ENCODE measurements at regions not wholly inside any gene's neighbourhood (a gene's known extent, or its start where the extent isn't known, plus 50 kb on each side); places are given as distances from the start of the nearest gene placed in this dataset.

DNA sequence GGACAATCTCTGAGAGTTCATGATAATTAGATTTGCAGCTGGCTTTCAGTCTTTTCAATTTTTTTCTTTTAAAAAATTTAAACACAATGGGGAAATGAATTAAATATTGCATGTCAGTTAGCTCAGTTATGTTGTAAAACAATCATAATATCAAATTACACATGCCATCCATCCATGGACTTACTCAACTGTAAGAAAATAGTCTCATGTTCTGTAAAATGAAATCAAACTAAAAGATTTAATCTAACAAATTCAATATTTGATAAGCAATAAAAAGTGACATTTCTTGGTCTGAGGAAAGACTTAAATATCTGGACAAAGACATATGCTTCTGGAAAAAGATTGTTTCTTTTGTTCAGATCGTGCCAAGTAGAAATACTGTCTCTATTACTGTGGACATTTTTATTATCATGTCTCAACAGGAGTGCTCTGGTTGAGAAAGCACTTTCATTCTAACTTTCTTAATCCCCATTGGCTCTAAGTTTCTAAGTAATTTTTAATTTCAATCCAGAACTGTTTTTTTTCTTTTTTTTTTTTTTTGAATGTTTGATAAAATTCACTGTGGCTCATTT, 179.2 kb upstream of the FAM3C start:
- FAIRE-seq (no peak), ATAC-seq (no peak), DNase-seq (ENCODE audit: low read depth in 1 of 2, low spot score in 1 of 2) (no peak)
- Histone ChIP-seq H3K27ac (no peak overlapping the region), H3K4me2 (no peak overlapping the region), H3K9me3 (no peaks in the 10 kb centered on the region), H3K4me1 (no peaks in the 10 kb centered on the region), H3K4me3 (no peak overlapping the region)
- CTCF ChIA-PET: interaction anchor here (0.9 kb wide), 1 partner anchor 208 kb away, joined by 3 read pairs; no protein-coding TSS in a partner anchor
- 0% methylated on average over 1 of the region's 1 CpG for WGBS (ENCODE audit: missing lambda C conversion rate)
- POLR2A ChIA-PET: no interaction called here
- TF ChIP-seq ELK1 (IDR thresholded peaks at IDR 0.05; ENCODE audit: low read depth, low read length) (no peak), ZFP36 (IDR thresholded peaks at IDR 0.05; ENCODE audit: borderline replicate concordance, partially characterized antibody) (no peak), CBX8 (IDR thresholded peaks at IDR 0.05) (no peak), RAD21 (conservative IDR thresholded peaks at IDR 0.05 in 1 of 2, IDR thresholded peaks at IDR 0.05 in 1 of 2) (no peak), MYC (IDR thresholded peaks at IDR 0.05; ENCODE audit: borderline replicate concordance, low read length) (no peak), MAX (IDR thresholded peaks at IDR 0.05) (no peak), KDM5A (IDR thresholded peaks at IDR 0.05) (no peak), TFCP2L1 (CRISPR knock-in tag; IDR thresholded peaks at IDR 0.05) (no peak), RNF2 (IDR thresholded peaks at IDR 0.05; ENCODE audit: borderline replicate concordance, low read depth) (no peak), ZSCAN20 (CRISPR knock-in tag; IDR thresholded peaks at IDR 0.05) (no peak), FOSB (CRISPR knock-in tag; IDR thresholded peaks at IDR 0.05) (no peak), POLR2AphosphoS2 (conservative IDR thresholded peaks at IDR 0.05; ENCODE audit: low read length) (no peak), NPAS2 (CRISPR knock-in tag; IDR thresholded peaks at IDR 0.05; ENCODE audit: borderline replicate concordance) (no peak), NR3C1 (IDR thresholded peaks at IDR 0.05) (no peak), CHD2 (IDR thresholded peaks at IDR 0.05; ENCODE audit: low read length, partially characterized antibody) (no peak)

GRCh38 chr7:121574109-121574508, 178.0 kb upstream of the FAM3C start:
- no peak for ATAC-seq
- no peak for FAIRE-seq
- no peak overlapping the region for H3K27ac ChIP-seq
- no peak for TF ChIP-seq TP53 (CRISPR knock-in tag; IDR thresholded peaks at IDR 0.05)
- TF ChIP-seq RARB (CRISPR knock-in tag; IDR thresholded peaks at IDR 0.05): no peak
- no peak for TF ChIP-seq EP300 (IDR thresholded peaks at IDR 0.05)
- no peak for TF ChIP-seq FOSB (CRISPR knock-in tag; IDR thresholded peaks at IDR 0.05)
- no peak for TF ChIP-seq CHD4 (IDR thresholded peaks at IDR 0.05; ENCODE audit: borderline replicate concordance)
- no peak for TF ChIP-seq RAD21 (conservative IDR thresholded peaks at IDR 0.05 in 1 of 2, IDR thresholded peaks at IDR 0.05 in 1 of 2)
- TF ChIP-seq RFX5 (IDR thresholded peaks at IDR 0.05): no peak
- no peak for TF ChIP-seq JUN (IDR thresholded peaks at IDR 0.05)
- no peak for TF ChIP-seq TFCP2L1 (CRISPR knock-in tag; IDR thresholded peaks at IDR 0.05)
- no peaks in the 10 kb centered on the region for H3K4me1 ChIP-seq
- ChIA-PET CTCF (no interaction called here), POLR2A (no interaction called here)
- H3K9me3 ChIP-seq: no peaks in the 10 kb centered on the region
- H3K4me3 ChIP-seq: no peak overlapping the region
- H3K4me2 ChIP-seq: no peak overlapping the region
- no peak for DNase-seq (ENCODE audit: low read depth in 1 of 2, low spot score in 1 of 2)

DNA sequence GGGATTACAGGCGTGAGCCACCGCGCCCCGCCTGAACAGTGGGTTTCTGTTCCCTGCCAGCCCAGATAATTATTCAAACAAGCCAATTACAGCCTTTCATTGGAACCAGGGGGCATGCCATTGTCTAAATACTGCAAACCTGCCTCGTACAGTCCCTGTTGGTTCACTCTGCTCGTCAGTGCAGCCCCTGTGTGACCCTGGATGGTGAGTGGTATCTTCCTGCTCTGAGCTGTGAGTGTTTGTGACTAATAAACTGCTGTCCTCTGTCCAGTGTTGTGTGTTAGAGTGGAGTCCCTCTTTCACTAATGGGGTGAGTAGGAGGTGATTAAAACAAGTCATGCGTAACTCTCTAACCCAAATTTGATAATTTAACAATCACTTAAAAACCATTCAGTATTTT, 176.5 kb upstream of the FAM3C start:
- POLR2A ChIA-PET: no interaction called here
- CTCF ChIA-PET: no interaction called here

More for the DNA sequence above, 176.5 kb upstream of the FAM3C start:
- Histone ChIP-seq H3K9me3 (no peaks in the 10 kb centered on the region), H3K4me1 (no peaks in the 10 kb centered on the region), H3K4me3 (no peak overlapping the region), H3K27ac (no peak overlapping the region), H3K4me2 (no peak overlapping the region)
- FAIRE-seq (no peak), ATAC-seq (no peak), DNase-seq (ENCODE audit: low read depth in 1 of 2, low spot score in 1 of 2) (no peak)
- no peak for TF ChIP-seq ZNF302 (CRISPR knock-in tag; IDR thresholded peaks at IDR 0.05)
- no peak for TF ChIP-seq CBX8 (IDR thresholded peaks at IDR 0.05)
- no peak for TF ChIP-seq RAD21 (conservative IDR thresholded peaks at IDR 0.05 in 1 of 2, IDR thresholded peaks at IDR 0.05 in 1 of 2)
- TF ChIP-seq POLR2A (IDR thresholded peaks at IDR 0.05; ENCODE audit: low read length): no peak
- TF ChIP-seq, protein P1, sequence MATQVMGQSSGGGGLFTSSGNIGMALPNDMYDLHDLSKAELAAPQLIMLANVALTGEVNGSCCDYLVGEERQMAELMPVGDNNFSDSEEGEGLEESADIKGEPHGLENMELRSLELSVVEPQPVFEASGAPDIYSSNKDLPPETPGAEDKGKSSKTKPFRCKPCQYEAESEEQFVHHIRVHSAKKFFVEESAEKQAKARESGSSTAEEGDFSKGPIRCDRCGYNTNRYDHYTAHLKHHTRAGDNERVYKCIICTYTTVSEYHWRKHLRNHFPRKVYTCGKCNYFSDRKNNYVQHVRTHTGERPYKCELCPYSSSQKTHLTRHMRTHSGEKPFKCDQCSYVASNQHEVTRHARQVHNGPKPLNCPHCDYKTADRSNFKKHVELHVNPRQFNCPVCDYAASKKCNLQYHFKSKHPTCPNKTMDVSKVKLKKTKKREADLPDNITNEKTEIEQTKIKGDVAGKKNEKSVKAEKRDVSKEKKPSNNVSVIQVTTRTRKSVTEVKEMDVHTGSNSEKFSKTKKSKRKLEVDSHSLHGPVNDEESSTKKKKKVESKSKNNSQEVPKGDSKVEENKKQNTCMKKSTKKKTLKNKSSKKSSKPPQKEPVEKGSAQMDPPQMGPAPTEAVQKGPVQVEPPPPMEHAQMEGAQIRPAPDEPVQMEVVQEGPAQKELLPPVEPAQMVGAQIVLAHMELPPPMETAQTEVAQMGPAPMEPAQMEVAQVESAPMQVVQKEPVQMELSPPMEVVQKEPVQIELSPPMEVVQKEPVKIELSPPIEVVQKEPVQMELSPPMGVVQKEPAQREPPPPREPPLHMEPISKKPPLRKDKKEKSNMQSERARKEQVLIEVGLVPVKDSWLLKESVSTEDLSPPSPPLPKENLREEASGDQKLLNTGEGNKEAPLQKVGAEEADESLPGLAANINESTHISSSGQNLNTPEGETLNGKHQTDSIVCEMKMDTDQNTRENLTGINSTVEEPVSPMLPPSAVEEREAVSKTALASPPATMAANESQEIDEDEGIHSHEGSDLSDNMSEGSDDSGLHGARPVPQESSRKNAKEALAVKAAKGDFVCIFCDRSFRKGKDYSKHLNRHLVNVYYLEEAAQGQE (IDR thresholded peaks at IDR 0.05): no peak
- no peak for TF ChIP-seq EP300 (IDR thresholded peaks at IDR 0.05)
- whole genome bisulfite sequencing (ENCODE audit: missing lambda C conversion rate): 61% methylated on average over 7 of the region's 7 CpGs
